ENCODE measurements at regions not wholly inside any gene's neighbourhood (a gene's known extent, or its start where the extent isn't known, plus 50 kb on each side); places are given as distances from the start of the nearest gene placed in this dataset.
"Not testable (repeated sequence)": the region's sequence is repeated elsewhere in the genome, so short reads cannot be mapped to it uniquely, and the experiment has no call there.

DNA sequence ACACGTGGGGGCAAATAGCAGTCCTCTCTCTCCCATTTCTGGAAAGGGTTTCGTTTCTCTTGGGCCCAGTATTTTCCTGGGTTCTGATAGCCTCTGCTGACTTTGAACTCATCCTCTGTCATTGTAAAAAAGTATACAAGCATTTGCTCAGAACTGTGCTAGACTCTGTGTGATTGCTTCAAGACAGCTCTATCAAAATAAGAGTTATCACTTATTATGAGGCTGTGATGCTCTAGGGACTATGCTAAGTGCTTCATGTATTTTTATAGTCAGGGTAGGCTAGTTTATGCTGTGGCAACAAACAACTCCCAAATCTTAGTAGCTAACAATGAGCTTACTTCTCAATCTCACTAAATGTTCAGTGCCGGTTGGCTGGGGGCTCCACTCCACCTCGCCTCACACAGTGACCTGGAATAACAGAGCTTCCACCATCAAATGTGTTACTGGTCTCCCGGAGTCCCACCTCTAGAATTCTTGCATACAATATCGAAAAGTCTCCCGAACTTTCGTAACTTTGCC is 110.8 kb upstream of the CDC42EP3 start:
- DNase-seq (ENCODE audit: low spot score), result no peak

DNA sequence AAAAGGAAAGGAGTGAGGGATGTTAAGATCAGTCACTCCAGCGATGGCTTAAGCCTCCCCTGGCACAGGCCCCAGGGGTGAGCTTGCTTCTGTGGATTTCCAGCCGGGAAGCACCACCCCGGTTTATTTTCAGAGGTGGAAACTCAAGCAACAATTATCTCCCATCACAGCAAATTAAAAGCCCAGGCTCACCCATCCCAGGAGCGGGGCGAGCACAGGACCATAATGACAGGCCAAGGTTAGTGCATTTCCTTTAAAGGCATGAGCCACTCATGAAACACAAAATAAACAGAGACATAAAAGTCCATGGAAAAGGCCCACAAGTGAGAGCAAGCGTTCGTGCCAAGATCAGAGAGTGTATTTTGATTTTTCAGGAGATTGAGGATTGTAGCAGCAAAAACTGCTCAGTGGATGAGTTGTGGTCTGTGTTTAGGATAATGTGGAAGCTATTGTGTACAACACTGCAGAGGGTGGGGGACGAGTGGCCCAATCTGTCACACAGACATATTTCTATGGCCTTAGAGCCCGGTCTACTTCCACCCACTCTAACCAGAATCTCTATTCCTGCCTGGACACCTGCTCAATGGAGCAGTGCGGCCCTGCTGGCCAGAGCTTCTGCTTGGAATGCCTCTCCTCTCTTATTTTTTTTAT is 111.4 kb upstream of the CDC42EP3 start:
- DNase-seq (ENCODE audit: low spot score), result peak; percentile 34

DNA sequence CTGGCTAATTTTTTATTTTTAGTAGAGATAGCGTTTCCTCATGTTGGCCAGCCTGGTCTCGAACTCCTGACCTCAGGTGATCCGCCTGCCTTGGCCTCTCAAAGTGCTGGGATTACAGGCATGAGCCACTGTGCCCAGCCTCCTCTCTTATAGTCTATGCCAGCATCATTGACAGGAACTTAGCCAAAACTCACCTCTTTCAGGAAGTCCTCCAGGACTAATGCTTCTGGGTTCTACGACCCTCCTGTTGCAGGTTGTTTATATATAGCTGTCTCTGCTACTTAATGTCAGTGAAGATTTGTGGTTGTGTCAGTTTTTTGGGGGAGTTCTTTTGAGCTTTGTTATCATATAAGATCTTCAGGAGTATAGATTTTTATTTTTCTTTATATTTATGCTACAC is 112.1 kb upstream of the CDC42EP3 start:
- DNase-seq (ENCODE audit: low spot score), result no peak

DNA sequence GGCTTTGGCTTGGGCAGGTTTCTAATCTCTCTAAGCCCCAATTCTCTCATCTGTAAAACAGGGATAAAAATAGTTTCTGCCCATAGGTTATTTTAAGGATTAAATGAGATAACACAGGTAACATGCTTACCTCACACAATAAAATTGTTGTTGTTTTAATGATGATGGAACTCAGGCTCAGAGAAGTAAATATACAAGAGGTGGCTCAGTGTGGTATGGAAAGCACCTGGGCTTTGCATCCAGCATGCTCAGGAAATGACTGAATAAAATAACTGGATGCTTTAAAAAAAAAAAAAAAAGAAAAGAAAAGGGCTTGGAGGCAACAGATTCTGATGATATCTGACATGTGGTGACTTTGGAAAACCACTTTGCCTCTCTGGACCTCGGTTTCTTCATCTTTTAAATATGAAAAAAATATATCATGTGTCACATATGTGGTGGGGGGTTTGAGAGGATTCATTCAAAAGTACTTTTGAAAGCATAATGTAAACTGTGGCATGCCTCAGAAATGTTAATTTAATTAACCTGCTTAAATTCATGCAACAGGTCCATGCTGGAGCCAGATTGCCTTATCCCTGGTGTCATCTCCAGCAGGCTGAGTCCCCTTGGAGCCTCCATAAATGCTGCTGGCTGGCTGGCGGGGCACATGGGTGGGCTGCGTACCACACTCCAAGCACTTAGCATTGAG is 112.8 kb upstream of the CDC42EP3 start:
- DNase-seq (ENCODE audit: low spot score), result no peak

DNA sequence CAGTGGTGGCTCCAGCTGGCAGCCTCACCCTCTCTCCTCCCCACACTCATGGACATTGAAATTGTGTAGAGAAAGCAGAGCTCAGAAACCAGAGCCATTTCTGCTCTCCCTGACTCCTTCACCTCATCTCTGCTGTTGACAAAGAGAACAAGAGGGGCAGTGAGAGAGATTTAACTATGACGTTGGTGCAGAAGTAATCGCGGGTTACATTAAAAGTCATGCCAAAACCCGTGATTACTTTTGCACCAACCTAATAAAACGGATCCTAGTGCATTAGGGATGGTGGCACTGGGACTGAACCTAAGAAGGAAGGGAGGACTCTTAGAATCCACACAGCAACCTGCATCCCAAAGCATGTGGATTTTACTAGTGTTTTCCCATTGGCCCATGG is 113.3 kb upstream of the CDC42EP3 start:
- no peak for DNase-seq (ENCODE audit: low spot score)

DNA sequence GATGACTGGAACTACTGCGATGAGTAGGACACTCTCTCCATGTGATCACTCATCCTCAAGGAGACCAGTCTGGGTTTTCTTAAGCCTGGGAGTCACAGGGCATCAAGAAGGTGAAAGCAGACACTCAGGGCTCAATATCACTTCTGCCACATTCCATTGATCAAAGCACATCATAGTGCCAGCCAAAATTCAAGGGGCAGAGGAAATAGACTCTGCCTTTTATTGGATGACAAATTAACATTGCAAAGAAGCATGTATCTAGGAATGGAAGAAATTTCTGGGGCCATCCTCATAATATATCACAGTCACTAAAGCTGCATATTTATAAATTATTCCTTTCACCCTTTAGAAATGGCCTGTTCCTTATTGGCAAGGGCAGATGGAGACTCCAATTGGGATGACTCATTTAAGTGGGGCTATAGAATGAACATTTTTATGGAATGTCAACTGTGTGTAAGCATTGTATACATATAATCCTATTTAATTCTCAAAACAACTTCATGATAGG is 114.8 kb upstream of the CDC42EP3 start:
- no peak for DNase-seq (ENCODE audit: low spot score)

DNA sequence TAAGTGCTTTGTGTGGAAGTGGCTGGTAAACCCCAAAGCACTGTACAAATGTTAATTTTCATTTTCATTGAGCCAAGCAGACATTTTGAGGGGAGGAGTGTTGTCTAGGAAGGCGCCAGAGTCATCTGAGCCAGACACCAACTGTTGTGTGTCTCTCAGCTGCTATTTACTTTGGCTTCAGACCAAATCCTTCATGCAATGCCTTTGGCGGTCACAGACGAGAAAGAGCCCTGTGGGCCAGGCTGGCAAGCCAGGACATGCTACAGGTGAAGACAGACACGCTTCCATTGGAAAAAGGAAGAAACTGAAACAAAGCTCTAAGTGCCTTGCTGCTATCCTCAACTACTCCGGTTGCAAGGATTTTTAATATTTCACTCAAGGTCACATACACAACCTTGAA is 115.4 kb upstream of the CDC42EP3 start:
- DNase-seq (ENCODE audit: low spot score), result no peak

DNA sequence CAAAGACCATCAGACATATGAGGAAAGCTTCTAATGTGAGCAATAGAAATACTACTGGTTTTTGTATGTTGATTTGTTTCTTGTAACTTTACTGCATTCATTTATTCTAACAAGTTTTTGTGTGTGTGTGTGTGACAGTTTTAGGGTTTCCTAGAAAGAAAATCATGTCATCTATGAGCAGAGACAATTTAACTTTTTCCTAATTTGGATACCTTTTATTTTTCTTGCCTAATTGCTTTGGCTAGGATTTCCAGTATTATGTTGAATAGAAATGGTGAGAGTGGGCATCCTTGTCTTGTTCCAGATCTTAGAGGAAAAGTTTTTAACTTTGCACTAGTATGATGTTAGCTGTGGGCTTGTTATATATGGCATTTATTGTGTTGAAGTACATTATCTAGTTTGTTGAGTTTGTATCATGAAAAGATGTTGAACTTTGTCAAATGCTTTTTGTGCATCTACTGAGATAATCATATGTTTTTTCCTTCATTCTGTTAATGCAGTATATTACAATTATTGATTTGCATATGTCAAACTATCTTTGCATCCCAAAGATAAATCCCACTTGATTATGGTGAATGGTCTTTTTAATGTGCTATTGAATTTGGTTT is 117.3 kb upstream of the CDC42EP3 start:
- DNase-seq (ENCODE audit: low spot score), result no peak

DNA sequence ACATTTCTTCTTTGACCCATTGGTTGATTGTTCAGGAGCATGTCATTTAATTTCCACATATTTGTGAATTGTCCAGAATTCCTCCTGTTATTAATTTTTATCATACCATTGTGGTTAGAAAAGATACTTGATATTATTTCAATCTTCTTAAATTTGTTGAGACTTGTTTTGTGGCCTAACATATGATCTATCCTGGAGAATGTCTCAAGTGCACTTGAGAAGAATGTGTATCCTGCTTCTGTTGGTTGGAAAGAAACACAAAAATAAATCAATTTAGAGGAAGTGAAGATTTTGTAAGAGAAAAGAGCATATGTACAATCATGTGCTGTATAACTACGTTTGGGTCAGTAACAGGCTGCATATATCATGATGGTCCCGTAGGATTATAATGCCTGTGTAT is 118.6 kb upstream of the CDC42EP3 start:
- DNase-seq (ENCODE audit: low spot score), result no peak

DNA sequence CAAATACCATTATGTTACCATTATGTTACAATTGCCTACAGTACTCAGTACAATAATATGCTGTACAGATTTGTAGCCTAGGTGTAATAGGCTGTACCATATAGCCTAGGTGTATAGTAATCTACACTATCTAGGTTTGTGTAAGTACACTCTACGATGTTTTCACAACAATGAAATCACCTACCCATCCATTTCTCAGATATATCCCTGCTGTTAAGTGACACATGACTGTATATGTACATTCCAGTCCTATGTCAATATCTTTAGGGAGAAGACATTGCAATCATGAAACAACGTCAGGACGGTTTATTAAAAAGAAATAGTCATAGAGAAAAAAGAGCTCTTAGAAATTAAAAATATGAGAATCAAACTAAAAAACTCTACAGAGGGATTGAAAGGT is 119.0 kb upstream of the CDC42EP3 start:
- DNase-seq (ENCODE audit: low spot score), result no peak

DNA sequence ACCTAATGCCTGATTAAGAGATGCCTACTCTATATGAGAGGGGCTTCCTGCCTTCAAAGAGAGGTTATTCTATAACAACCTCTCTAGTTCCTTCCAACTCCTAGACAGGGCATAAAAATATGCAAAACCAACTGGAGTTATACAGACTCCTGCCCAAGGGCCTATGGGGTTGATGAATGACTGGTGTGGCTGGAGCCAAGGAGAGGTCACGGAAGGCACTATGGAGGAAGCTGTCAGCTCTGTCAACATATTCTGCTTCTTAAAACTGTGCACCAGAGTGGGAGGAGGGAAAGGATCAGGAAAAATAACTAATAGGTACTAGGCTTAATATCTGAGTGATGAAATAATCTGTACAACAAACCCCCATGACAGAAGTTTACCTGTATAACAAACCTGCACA is 120.9 kb upstream of the CDC42EP3 start:
- DNase-seq (ENCODE audit: low spot score), result no peak

DNA sequence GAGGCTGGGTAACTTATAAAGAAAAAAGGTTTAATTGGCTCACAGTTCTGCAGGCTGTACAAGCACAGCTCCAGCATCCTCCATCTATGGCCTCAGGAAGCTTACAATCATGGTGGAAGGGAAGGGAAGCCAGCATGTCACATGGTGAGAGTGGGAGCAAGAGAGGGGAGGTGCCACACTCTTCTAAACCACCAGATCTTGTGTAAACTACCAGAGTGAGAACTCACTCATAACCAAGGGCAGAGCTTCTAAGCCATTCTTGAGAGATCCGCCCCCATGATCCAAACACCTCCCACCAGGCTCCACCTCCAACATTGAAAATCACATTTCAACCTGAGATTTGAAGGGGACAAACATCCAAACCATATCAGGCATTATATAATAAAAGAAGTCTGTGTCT is 121.6 kb upstream of the CDC42EP3 start:
- no peak for DNase-seq (ENCODE audit: low spot score)

DNA sequence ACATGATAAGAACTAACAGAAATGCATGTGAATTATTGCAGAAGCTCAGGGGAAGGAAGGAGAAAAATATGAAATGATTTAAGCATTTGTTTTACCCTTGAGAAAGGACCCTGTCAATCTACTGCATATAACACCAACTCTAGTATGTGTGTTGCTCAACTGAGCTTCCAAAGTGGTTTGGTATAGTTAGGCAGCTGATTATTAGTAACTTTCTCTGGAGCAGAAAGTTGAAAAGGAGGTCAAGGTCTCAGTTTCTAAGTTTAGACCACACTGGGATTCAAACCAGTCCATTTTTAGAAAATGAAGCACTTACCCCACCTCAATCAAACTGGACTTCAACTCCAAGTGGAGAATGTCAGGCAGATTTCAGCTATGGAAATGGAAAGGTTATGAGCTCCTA is 123.3 kb upstream of the CDC42EP3 start:
- DNase-seq (ENCODE audit: low spot score), result peak; percentile 20

DNA sequence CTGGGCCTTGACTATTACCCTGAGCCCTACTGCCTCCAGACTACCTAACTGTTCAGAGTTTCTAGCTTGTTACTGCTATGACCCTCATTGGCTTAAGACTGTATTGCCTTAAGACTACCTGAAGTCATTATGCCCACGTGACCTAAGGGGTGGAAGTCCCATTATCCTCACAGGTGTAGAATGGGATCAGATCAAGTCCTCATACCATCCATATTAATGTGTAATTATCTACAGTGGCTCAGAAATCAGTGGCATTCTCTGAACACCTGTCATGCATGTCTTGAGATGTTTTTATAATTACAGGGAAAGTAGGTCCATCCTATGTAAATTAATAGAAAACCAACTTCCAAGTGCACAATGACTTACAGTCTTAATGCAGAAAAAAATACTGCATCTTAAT is 124.0 kb upstream of the CDC42EP3 start:
- no peak for DNase-seq (ENCODE audit: low spot score)

DNA sequence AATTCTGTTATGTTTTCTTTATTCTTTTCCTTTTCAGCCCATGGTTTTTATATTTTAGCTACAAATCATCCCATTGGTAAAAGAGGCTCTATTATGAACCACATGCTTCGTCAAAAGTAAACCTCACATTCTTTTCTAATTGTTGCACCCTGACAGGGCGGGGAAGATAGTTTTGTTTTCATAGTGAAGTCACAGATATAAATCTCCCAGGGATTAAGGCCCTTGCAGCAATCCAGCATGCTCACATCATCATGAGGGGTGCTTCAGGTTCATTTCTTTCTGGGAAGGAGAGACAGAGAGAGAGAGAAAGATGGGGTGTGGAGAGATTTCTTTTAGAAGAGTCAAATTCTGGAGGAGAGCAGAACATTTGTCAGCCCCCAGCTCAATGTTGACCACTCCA is 124.5 kb upstream of the CDC42EP3 start:
- peak; percentile 75 for DNase-seq (ENCODE audit: low spot score)

DNA sequence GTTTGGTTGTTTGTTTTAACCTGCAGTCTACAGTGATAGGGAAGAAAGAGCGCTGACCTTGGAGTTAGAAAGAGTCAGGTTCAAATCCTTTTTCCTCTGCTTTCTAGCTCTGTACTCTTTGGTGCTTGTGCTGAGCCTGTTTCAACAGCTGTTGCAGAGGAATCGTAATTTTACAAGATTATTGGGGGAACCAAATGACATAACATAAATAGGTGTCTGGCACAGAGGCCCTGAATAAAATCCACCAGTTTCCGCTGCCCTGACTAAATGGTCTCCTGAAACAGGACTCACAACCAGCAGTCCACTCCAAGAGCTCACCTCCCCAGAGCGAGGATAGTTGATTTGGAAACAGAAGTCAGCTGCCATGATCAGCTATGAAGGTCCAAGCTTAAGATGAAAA is 125.0 kb upstream of the CDC42EP3 start:
- DNase-seq (ENCODE audit: low spot score), result no peak

DNA sequence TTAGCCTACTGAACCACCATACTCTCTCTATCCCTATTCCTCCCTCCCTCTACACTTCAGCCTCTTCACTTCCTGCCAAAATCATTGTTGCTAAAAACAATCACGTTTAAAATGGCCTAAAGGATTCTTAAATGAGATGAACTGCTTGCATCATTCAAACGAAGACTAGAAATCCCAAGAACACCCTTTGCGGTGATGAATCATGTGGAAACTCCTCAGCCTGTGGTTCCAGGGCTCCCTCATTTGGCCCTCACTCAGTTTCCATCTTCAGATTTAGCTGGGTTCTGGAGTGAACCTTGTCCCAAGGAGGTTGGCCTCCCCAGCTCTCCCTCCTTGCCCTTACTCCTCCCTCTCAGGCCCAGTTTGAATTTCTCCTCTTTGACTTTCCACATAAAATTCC is 125.6 kb upstream of the CDC42EP3 start:
- no peak for DNase-seq (ENCODE audit: low spot score)

DNA sequence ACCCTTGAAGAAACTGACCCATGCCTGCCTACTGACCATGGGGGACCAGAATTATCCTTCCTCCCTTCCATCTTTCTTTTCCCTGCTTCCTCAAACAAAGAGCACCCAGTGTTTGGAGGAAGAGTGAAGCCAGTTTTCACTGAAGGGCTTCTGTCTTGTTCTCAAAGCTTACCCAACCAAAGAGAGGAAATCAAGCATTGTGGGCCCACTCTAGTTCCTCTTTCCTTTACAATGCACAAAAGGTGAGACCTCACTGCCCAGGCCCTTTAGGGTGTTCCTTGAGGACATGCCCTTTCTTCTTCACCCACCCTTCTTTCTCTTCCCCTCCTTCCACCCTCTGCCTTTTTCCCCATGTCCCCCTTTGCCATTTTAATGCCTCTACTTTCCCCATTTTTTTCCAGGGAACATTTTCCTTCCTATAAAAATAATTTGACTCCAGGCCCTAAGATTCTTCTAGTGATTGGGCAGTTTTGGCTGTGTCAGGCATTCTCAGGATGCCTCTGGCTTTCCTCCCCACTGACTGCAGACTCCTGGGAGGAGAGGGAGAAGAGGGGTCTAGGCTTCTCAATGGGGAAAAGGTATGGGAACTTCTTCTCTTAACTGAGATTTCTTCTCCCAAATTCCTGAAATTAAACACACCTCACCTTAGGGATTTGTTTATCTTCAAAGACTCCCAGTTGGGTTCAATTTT is 126.6 kb upstream of the RMDN2 start:
- no peak for DNase-seq (ENCODE audit: low spot score)

DNA sequence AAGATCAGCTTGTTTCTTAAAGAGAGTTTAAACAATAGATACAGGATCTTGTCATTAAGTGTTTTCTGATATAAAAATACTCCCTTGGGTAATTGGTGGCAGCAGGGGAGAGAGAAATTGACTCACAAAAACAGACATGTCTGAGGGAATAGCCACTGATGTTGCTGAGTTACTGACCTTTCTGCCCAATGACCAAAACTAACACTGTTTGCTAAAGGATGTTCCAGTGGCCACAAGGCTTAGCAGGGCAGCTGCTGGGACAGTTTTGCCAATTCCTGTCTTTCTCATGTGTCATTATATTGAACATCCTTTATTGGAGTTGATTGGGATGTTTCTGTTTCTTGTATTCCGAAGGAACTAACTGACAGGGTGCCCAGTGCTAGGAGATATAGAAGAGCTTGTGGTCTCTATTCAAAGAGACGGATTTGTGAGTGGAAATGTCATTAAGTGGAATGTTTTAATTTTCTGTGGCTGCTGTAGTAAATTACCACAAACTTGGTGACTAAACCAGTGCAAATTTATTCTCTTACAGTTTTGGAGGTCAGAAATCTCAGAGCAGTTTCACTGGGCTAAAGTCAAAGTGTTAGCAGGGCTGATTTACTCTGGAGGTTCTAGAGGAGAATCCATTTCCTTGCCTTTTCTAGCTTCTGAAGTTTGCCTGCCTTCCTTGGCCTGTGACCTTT is 124.8 kb upstream of the RMDN2 start:
- DNase-seq (ENCODE audit: low spot score), result no peak

DNA sequence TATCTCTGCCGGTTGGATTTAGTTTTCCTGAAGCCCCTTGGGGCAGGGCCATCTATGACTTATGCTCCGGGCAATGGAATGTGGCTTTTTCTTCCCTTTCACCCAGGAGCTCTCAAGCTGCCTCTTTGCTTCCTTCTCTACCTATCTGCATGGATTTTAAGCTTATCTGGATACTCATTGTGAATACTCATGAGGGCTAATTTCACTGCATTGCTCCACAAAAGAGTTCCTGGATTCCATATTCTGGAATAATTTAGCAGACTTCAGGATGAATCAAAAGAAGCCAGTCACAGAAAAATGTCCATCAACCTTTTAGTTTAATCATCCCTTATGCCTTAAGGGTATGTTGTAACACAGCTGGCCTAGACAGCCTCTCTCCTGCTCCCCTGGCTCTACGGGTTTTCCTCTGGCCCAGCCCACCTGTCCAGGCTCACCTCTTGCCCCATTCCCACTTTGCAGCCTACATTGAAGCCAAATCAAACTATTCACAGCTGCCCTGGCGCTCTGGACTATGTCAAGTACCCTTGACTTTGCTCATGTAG is 122.8 kb upstream of the RMDN2 start:
- no peak for DNase-seq (ENCODE audit: low spot score)

DNA sequence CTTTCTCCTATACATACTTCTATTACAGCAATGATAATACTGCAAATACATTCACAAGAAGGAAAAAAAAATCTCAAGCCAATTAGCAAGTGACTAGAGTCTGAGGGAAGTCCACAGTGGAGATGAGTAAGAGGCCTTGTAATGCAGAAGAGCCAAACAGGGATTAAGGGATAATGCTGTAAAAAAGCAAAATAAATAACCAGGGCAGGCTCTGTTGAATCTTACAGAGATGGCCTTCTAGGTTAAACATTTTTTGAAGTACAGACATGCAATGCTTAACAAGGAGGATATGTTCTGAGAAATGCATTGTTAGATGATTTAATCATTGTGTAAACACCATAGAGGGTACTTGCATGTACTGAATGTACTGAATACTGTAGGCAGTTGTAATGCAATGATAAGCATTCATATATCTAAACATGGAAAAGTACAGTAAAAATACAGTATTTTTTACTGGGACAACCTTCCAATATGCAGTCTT is 122.1 kb upstream of the RMDN2 start:
- DNase-seq (ENCODE audit: low spot score), result peak; percentile 68

DNA sequence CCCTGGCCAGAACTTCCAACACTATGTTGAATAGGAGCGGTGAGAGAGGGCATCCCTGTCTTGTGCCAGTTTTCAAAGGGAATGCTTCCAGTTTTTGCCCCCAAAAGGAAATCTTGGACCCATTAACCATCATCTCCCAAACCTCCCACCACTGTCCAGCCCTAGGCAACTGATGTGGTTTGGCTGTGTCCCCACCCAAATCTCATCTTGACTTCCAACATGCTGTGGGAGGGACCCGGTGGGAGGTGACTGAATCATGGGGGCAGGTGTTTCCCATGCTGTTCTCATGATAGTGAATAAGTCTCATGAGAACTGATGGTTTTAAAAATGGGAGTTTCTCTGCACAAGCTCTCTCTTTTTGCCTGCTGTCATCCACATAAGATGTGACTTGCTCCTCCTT is 119.1 kb upstream of the RMDN2 start:
- not testable (repeated sequence) for DNase-seq (ENCODE audit: low spot score)

All from GM03348 (cell line).